ENCODE measurements at regions not wholly inside any gene's neighbourhood (a gene's known extent, or its start where the extent isn't known, plus 50 kb on each side); places are given as distances from the start of the nearest gene placed in this dataset.

- DNase-seq (ENCODE audit: low spot score): no peak
- ATAC-seq: no peak
Observed at GRCh38 chr11:15859411-15859810, 496.9 kb downstream of the SOX6 start.

DNA sequence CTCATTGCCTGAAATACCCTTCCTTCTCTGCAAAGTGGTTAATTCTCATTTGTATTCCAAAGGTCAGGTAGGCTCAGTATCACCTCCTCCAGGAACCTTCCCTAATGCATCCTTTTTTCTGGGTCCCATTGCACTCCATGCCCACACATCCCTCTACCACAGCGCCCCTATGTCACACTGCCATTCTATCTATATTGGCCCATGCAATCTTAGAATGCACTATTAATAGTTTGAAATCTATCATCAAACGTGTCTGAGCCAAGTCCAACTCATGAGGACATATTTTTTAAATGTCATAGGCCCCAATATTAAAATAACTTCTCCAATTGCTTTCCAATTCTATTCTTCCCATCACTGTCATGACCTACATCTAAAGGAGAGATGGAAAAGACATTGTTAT is 495.1 kb downstream of the SOX6 start:
- ATAC-seq (no peak), DNase-seq (ENCODE audit: low spot score) (no peak)

- ATAC-seq (no peak), DNase-seq (ENCODE audit: low spot score) (no peak)
Observed at GRCh38 chr11:15863411-15863810, 492.9 kb downstream of the SOX6 start.

- ATAC-seq (no peak), DNase-seq (ENCODE audit: low spot score) (no peak)
Observed at GRCh38 chr11:15864026-15864805, 492.1 kb downstream of the SOX6 start.

GRCh38 chr11:15865212-15865987 is 490.9 kb downstream of the SOX6 start:
- ATAC-seq (no peak), DNase-seq (ENCODE audit: low spot score) (no peak)

DNA sequence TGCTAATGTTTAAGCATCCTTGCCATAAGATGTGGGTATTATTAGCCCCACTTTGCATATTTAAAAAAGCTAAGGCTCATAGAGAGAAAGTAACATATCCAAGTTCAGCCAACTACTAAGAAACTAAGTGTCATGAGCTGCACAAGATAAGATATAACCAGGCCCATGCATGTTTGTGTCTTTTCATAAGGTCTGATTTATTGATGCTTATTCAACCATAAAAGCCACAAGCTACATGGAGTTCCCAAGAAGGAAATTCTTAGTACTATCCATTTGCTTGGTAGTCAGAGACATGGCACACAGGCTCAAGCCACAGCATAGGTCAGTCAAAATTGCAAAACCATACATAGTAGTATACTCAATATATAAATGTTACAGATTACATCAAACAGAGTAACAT is 488.5 kb downstream of the SOX6 start:
- no peak for DNase-seq (ENCODE audit: low spot score)
- ATAC-seq: no peak

- ATAC-seq: no peak
- DNase-seq (ENCODE audit: low spot score): no peak
Observed at GRCh38 chr11:15870911-15871310, 485.4 kb downstream of the SOX6 start.

DNA sequence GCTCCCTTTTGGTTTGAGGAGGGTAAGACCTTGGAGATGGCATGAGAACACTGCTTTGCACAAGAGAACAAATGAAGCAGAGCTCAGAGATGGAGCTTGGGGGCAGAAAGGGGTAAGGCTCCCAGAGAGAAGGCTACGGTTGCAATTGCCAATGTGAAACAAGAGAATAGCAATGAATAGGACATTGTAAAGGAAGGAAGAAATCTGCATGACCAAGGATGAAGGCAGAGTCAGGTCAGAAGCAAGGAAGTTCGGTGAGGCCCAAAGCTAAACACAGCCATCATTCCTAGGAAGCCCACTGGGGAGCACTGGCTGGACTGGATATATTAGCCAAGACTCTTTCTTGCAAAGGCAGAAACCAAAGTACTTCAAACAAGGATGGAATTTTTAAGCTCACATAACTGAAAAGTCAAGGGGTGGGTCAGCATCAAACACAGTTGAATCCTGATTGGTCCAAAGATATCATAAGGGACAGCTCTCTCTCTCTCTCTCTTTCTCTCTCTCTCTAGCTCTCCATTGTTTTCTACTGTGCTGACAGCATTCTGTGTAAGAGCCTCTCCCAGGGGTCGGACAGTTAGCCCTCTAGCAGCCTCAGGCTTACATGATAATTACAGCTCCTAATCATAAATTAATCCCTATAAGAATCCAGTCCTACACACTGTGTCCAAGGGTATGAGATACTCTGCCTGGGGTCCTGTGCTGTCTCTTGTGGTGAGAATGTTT is 484.3 kb downstream of the SOX6 start:
- no peak for DNase-seq (ENCODE audit: low spot score)
- ATAC-seq: no peak

DNA sequence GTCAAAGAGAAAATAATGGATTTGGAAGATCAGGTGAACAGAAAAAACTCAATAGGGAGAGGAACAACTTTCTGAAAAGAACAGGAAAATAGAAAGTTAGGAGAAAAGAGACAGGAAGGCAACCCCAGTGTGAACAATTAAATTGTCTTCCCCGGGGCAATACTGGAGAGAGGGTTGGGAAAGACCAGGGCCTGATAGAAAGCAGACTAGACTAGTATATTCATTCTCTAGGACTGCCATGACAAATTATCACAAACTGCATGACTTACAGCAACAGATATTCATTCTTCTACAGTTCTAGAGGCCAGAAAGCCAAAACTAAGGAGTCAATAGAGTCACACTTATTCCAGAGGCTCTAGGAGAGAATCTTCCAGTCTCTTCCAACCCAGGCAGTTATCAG is 482.8 kb downstream of the SOX6 start:
- no peak for DNase-seq (ENCODE audit: low spot score)
- no peak for ATAC-seq

DNA sequence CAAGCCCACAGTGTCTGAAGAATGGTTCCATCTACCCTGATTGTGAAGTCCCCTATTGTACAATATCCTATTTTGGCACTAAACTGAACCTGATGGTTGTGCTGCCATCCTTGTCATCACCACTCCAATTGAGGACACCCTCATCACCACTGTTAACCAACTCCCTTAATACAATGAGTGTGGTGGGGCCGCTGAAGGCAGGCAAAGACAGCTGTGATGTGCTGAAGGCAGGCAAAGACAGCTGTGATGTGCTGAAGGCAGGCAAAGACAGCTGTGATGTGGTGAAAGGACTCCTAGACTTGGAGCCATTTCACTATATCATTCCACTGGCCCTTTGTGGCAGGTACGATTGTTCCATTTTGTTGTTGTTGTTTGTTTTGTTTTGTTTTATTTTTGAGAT is 481.6 kb downstream of the SOX6 start:
- no peak for ATAC-seq

DNA sequence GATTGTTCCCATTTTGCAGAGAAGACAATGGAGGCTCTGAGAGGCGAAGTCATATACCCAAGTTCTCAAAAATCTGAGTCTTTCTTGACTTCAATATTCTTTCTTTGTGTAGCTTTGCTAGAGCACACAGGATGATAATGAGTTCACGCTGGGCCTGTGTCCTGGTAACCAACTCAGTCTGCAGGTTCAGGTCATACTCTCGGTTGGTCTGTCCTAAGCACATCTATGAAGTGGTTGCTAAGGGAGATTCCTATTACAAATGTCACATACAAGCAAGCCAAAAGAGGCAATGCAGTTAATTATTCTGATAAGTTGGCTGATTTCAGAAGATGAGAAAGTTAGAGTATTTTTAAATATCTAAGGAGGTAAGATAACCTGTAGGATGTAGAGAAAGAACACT is 481.0 kb downstream of the SOX6 start:
- ATAC-seq (no peak), DNase-seq (ENCODE audit: low spot score) (no peak)

More for the DNA sequence above, 481.6 kb downstream of the SOX6 start:
- DNase-seq (ENCODE audit: low spot score): no peak

- ATAC-seq: no peak
Observed at GRCh38 chr11:15875943-15876342, 480.4 kb downstream of the SOX6 start.

DNA sequence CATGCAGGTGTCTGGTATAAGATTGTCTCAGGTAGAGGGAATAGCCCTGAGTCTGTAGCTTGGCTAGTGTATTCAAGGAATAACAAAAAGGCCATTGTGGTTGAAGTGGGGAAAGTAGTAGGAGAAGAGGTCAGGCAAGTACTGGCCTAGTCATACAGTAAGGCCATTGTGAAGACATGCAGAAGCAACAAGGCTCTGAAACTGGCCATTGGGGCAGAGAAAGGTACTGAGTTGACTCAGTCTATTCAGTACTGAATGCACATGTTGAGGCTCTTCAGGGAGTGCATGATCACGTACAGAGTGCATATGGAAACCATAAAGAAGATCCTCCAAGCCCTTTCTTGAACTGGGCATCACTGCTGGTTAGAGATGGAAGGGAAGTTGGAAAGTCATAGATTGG is 477.6 kb downstream of the SOX6 start:
- DNase-seq (ENCODE audit: low spot score) (no peak), ATAC-seq (no peak)

More at GRCh38 chr11:15875943-15876342, 480.4 kb downstream of the SOX6 start:
- DNase-seq (ENCODE audit: low spot score): no peak

DNA sequence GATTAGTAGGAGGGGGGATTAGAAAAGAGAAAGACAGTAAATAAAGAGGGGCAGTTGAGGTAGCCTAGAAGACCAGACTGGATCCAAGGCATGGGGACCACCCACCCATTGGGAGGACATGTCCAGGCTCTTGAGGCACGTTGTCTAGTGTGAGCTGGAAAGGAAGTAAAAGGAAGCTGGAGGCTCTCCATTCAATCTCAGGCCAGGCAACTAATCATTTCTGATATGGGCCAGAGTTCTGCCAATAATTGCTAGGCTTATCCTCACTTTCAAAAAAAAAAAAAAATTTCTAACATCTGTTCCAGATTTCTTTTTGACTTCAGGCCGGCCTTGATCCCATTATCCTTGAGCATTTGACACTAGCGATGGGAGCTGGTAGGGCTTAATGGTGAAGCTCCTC is 476.1 kb downstream of the SOX6 start:
- DNase-seq (ENCODE audit: low spot score) (no peak), ATAC-seq (no peak)

- DNase-seq (ENCODE audit: low spot score) (no peak), ATAC-seq (no peak)
Observed at GRCh38 chr11:15882876-15883454, 473.4 kb downstream of the SOX6 start.

GRCh38 chr11:15883455-15883920 is 472.9 kb downstream of the SOX6 start:
- no peak for DNase-seq (ENCODE audit: low spot score)
- no peak for ATAC-seq

DNA sequence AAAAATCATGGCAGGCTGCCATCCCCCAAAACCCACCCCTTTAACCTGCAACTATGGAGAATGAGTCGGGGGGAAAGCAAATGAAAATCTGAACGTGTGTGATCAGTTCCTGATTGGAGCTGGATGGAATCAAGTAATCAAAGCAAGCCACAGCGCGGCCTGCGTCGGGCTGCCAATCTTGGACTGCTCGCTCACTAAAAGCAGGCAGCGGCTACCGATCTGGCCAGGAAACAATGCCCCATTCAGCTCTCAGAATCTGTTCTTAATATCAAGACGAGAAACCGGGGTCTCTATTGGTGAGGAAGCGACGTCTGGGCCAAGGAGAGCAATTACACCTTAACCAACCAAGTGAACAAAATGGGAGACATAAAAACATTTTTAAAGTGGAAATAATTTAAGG is 472.2 kb downstream of the SOX6 start:
- ATAC-seq (no peak), DNase-seq (ENCODE audit: low spot score) (no peak)

DNA sequence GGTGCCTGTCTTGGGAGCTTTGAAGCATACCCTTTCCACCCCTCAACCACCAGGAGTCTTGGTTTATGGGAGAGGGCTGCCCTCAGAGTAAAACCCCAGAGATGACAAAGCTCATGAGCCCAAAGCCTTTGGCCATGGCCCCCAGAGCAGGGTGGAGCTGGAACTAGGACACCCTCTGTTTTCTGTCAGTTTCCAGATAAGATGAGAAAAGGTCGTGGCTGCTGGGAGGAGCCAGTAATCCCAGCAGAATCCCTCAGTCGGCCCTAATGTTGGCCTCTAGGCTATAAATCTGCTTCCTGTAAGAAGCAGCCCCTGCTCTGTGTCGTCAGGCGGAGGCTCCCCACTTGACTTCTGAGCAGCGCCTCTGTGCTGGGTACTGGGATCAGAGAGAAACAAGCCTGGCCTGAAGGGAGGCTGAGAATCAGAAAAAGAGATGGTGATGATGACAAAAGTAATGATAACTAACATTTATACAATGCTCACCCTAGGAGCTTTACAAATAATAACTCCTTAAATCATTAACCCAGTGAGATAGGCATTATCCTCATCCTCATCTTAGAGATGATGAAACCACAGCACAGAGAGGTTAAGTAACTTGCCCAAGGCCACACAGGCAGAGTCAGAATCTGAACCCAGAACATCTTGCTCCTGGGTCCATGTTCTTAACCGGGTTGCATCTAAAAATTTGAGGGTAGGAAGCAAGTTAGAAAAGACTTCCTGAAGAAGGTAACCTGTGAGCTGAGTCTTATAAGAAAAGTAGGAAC is 471.4 kb downstream of the SOX6 start:
- no peak for DNase-seq (ENCODE audit: low spot score)
- ATAC-seq: no peak

DNA sequence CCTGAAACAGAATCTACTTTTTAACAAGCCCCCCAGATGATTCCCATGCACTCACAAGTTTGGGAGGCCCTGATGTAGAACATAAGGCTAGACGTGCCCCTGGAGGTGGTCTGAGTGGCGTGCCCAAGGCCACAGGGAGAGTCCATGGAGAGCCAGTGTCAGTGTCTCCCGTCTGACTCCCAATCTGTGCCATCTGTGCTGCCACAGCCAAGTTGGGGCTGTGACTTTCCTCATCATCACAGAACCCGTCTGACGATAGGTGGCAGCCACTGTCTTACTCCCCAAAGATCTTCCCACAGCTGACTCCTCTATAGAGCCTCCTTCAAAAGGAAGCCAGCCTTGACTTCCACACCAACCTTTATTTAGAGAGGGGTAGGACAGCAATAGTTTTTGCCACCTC is 470.5 kb downstream of the SOX6 start:
- no peak for DNase-seq (ENCODE audit: low spot score)
- ATAC-seq: no peak

- DNase-seq (ENCODE audit: low spot score) (no peak), ATAC-seq (no peak)
Observed at GRCh38 chr11:15886299-15886698, 470.0 kb downstream of the SOX6 start.

GRCh38 chr11:15886866-15887265 is 469.5 kb downstream of the SOX6 start:
- no peak for DNase-seq (ENCODE audit: low spot score)
- ATAC-seq: no peak
